ENCODE measurements at regions not wholly inside any gene's neighbourhood (a gene's known extent, or its start where the extent isn't known, plus 50 kb on each side); places are given as distances from the start of the nearest gene placed in this dataset.
"Not testable (repeated sequence)": the region's sequence is repeated elsewhere in the genome, so short reads cannot be mapped to it uniquely, and the experiment has no call there.

DNA sequence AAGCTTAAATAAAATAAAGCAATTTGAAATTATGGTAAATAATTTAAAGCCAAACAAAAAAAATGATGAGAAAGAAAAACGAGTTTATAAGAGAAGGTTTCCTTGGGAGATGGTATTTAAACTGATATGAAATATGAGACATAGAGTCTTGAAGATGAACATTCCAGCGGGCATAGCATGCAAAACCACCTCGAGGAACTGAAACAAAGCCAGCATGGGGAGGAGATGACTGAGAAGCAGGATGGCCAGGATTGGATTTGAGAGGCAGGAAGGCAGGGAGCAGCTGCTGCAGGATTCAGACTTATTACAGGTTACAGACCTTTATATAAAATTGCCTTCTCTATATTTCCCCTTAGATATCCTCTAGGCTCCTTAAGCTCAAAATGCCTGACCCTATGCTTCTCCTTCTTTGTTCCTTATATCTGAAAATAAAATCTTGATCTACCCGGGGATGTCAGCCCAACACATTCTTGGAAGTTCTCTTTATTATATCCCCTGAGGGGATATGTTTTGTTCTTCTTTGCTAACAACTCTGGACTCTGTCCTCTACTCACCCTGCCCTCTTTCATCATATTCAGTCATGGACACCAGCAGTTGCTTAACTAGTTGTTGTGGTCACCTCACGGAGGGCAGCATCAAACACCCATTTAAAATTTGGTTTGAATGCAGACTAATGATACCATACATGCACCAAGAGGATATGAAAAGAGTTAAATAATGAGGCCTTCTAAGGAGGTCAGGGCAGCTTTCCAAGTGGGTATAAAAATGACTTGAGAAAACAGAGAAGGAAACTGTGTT, 719.1 kb upstream of the B3GALT2 start:
- H3K4me1 Mint-ChIP-seq, result no peaks in the 10 kb centered on the region
- no peaks in the 10 kb centered on the region for H3K27me3 Mint-ChIP-seq
- peaks cover 0 to 8% of the 10 kb centered on the region in 2 donors for H3K9me3 Mint-ChIP-seq
- DNase-seq (no peak), ATAC-seq (no peak)
- H3K27ac Mint-ChIP-seq, result no peak overlapping the region
- H3K4me3 Mint-ChIP-seq, result no peak overlapping the region

DNA sequence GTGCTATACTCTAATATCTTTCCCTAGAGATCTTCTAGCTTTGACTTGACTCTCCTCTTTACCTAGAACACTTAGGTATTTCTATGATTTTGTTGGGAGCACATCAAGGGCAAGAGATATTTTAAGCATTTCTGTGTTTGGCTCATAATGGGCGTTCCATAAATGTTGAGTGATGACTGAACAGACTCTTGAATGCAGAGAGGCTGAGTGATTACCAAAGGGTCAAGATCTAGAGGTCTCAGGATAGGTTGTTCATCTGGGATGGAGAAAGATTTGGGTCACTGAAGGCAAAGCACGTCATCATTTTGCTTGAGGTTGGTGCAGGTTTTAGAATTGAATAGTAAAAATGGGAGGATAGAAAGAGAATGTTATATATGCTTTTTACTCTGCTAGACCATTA, 705.4 kb upstream of the B3GALT2 start:
- Mint-ChIP-seq H3K27ac (no peak overlapping the region), H3K4me3 (no peak overlapping the region), H3K27me3 (no peaks in the 10 kb centered on the region), H3K4me1 (no peaks in the 10 kb centered on the region), H3K9me3 (peaks cover 0 to 8% of the 10 kb centered on the region in 2 donors)
- ATAC-seq, result no peak
- no peak for DNase-seq

DNA sequence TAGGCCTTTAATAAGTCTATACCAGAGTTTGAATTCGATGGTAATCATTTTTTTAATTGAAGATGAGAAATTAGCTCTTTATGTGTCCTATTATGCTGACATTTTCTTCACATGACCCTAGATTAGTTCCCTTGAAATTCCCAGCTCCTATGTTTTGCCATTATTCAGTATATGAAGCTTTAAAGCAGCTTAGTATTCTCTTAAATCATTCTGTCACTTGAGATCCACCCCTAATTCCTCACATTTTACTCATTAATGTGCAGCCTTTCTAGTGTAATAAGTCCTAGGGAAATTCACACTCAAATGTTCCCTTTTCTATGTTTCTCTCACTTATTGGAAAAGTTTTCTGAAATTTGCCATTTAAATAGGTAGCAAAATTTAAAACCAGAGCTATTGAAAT, 704.5 kb upstream of the B3GALT2 start:
- ATAC-seq, result no peak
- Mint-ChIP-seq H3K4me1 (no peaks in the 10 kb centered on the region), H3K9me3 (peaks cover 0 to 8% of the 10 kb centered on the region in 2 donors), H3K27me3 (no peaks in the 10 kb centered on the region), H3K4me3 (no peak overlapping the region), H3K27ac (no peak overlapping the region)
- DNase-seq, result no peak

DNA sequence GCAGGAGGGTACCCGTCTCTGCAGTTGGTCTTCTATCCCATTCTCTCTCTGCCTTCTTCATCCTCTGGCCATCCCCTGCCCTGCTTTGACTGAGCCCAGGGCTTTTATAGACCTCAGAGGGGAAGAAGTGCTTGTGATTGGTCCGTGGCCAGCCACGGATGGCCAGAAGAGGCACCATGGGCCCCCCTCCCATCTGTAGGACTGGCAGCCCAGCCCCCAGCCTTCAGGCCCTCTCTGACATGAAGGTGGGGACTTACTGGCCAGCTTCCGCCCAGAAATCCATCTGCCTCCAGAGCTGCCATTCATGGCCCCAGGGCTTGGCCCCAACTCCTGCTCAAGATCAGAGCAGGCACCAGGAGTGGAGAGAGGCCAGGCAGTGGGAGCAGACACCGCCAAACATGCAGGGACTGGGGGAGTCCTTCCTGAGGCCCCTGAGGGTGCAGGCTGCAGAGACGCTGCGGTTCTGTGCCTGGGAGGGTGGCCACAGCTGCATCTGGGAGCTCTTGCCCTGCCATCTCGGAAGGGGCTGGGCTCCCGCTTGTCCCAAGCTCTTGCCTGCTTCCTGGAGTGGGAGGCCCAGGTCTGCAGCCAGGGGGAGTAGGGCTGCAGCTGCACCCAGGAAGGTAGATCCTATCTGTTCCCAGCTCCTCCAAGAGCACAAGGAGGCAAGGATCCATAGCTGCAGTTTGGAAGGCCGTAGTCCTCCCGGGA, 698.6 kb upstream of the B3GALT2 start:
- no peaks in the 10 kb centered on the region for H3K4me1 Mint-ChIP-seq
- DNase-seq (no peak), ATAC-seq (no peak)
- H3K27me3 Mint-ChIP-seq, result no peaks in the 10 kb centered on the region
- H3K9me3 Mint-ChIP-seq, result peaks cover 0 to 8% of the 10 kb centered on the region in 2 donors
- H3K27ac Mint-ChIP-seq, result no peak overlapping the region
- H3K4me3 Mint-ChIP-seq, result no peak overlapping the region

DNA sequence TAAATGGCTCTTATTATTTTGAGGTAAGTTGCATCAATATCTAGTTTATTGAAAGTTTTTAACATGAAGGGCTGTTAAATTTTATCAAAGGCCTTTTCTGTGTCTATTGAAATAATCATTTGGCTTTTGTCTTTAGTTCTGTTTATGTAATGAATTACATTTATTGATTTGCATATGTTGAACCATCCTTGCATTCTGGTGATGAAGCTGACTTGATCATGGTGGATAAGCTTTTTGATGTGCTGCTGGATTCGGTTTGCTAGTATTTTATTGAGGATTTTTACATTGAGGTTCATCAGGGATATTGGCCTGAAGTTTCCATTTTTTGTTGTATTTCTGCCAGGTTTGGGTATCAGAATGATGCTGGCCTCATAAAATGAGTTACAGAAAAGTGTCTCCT, 691.5 kb upstream of the B3GALT2 start:
- peaks cover 34 to 37% of the 10 kb centered on the region in 2 donors for H3K9me3 Mint-ChIP-seq
- H3K4me1 Mint-ChIP-seq, ATAC-seq, H3K4me3 Mint-ChIP-seq, H3K27ac Mint-ChIP-seq, H3K27me3 Mint-ChIP-seq, DNase-seq: not testable (repeated sequence)

DNA sequence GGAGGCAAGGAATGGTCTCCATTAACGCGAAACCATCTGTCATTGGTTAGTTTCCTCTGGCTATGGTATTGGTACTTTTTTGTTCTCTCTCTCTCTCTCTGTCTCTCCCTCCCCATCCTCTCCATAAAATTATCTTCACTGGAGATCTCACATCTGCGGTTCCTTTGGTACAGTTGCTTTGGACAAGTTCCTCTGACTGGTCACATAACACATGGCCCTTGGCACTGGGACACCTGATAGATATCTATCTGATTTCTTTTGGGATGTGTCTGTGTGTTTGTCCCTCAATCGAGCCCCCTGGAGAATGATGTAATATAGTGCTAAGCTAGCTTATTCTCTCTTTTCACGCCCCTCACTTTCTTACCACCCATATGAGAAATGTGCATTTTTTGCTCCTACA, 682.0 kb upstream of the B3GALT2 start:
- Mint-ChIP-seq H3K27ac (no peak overlapping the region), H3K27me3 (no peaks in the 10 kb centered on the region), H3K4me1 (no peaks in the 10 kb centered on the region), H3K9me3 (peaks cover 12 to 15% of the 10 kb centered on the region in 2 donors), H3K4me3 (no peak overlapping the region)
- ATAC-seq (no peak), DNase-seq (no peak)

DNA sequence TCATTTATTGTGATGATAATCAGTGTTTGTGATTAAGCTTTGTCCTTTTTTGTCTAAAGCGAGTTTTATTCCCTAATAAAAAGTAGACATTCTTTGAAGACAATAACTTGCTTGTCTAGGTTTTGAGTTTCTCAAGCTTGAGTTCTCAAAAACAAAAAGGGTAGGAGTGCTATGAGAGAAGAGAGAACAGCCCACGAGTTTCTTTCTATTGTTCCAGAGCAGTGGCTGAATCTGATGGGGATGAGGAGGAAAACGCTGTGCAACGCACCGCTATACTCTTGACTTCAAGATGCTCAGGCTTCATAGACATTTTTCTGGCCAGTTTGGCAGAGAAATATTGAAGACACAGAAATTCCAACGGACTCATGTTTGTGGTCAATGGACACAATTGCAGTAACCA, 669.8 kb upstream of the B3GALT2 start:
- DNase-seq (no peak), ATAC-seq (no peak)
- Mint-ChIP-seq H3K4me3 (no peak overlapping the region), H3K4me1 (no peaks in the 10 kb centered on the region), H3K27me3 (no peaks in the 10 kb centered on the region), H3K9me3 (peaks cover 8 to 16% of the 10 kb centered on the region in 2 donors), H3K27ac (no peak overlapping the region)

DNA sequence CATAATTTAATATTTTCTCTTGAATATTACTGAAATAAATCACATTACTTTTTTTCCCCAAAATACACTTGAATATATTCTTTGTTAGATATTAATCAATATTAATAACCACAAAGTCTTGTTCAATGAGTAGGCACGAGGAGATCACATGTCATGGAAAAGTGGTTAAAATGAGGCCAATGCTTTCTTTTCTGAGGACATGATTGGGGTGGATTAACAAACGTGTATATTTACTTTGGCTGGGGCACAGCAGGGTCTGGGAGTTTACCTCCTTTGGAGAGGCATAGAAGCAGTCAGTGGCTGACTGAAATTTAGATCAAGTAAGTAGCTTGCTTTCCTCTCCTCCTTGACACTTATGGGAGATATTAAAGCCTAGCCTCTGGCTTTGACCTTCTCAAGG, 664.3 kb upstream of the B3GALT2 start:
- peaks cover 8 to 16% of the 10 kb centered on the region in 2 donors for H3K9me3 Mint-ChIP-seq
- no peak overlapping the region for H3K27ac Mint-ChIP-seq
- no peaks in the 10 kb centered on the region for H3K27me3 Mint-ChIP-seq
- no peaks in the 10 kb centered on the region for H3K4me1 Mint-ChIP-seq
- no peak overlapping the region for H3K4me3 Mint-ChIP-seq
- ATAC-seq (no peak), DNase-seq (no peak)

DNA sequence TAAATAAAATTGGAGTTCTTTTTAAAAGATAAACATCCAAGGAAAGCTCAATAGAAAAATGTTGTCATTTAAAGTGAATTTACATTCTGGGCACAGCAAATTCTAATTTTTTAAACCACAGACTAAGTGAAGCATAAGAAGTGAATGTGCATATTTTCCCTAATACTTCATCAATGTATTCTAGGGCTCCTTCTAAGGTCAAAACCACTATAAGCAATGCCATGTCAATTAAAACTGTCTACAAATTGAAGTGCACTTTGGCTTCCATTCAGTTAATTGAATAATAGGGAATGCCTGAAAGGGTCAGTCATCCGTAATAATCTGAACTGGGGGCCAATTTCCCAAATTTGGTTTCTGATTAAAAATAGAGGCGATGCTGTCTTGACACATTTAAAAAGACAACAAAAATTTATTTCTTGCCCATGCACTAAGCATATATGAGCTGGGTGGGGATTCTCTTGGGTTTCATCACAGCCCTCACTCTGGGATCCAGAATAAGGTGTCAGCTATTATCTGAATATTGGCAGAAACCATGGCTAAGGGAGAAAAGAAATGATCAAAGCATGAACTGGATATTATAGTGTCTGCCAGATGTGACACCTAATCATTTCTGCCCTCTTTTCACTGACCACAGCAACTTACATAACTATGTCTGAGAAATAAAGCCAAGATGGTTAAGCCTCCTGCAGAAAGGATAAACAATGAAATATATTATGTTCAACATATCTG, 660.6 kb upstream of the B3GALT2 start:
- H3K4me1 Mint-ChIP-seq, result no peaks in the 10 kb centered on the region
- DNase-seq, result no peak
- ATAC-seq, result no peak
- no peak overlapping the region for H3K4me3 Mint-ChIP-seq
- no peaks in the 10 kb centered on the region for H3K27me3 Mint-ChIP-seq
- peaks cover 0 to 7% of the 10 kb centered on the region in 2 donors for H3K9me3 Mint-ChIP-seq
- no peak overlapping the region for H3K27ac Mint-ChIP-seq

DNA sequence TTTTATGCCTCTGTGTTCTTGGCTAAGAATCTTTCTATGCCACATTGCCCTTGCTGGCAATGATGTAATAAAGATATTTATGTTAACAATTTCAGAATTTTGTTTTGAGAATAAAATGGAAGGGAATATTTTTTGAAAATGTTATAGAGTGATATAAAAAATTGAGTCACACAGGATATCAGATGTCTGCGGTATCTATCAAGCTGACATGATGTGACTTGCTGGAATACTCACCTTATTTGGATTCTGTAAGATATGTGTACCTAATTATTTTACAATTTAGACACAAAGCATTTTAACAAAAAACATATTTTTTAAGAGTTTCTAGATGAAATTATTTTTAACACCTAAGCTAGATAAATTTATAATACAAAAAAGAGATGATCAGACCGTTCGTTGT, 660.0 kb upstream of the B3GALT2 start:
- ATAC-seq (no peak), DNase-seq (no peak)
- Mint-ChIP-seq H3K27me3 (no peaks in the 10 kb centered on the region), H3K9me3 (peaks cover 0 to 7% of the 10 kb centered on the region in 2 donors), H3K4me1 (no peaks in the 10 kb centered on the region), H3K27ac (no peak overlapping the region), H3K4me3 (no peak overlapping the region)

DNA sequence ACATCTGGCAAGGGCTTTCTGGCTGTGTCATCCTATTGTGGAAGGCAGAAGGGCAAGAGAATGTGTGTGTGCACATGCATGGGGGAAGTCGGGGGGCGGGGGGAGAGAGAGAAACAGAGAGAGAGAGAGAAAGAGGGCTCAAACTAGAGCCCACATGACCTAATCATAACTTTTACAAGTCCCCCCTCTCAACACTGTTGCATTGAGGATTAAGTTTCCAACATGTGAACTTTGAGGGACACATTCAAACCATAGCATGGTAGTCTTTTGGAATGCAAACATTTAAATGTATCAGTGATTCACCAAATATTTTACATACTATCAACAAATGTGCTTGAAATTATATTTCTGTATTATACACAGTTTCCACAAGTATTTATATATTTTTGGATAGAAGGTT, 655.4 kb upstream of the B3GALT2 start:
- ATAC-seq, result no peak
- Mint-ChIP-seq H3K9me3 (peaks cover 0 to 7% of the 10 kb centered on the region in 2 donors), H3K4me3 (no peak overlapping the region), H3K4me1 (no peaks in the 10 kb centered on the region), H3K27me3 (no peaks in the 10 kb centered on the region), H3K27ac (no peak overlapping the region)
- DNase-seq, result no peak

DNA sequence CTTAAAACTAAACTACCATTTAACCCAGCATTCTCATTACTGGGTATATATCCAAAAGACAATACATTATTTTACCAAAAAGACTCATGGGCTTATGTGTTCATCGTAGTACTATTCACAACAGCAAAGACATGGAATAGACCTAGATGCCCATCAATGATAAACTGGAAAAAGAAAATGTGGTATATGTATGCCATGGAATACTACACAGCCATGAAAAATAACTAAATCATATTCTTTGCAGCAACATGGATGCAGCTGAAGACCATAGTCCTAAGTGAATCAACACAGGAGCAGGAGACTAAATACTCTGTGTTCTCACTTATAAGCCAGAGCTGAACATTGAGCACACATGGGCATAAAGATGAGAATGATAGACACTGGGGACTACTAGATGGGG, 645.1 kb upstream of the B3GALT2 start:
- DNase-seq (no peak), ATAC-seq (no peak)
- Mint-ChIP-seq H3K4me3 (no peak overlapping the region), H3K9me3 (peaks cover 21 to 26% of the 10 kb centered on the region in 2 donors), H3K4me1 (no peaks in the 10 kb centered on the region), H3K27ac (no peak overlapping the region), H3K27me3 (no peaks in the 10 kb centered on the region)

DNA sequence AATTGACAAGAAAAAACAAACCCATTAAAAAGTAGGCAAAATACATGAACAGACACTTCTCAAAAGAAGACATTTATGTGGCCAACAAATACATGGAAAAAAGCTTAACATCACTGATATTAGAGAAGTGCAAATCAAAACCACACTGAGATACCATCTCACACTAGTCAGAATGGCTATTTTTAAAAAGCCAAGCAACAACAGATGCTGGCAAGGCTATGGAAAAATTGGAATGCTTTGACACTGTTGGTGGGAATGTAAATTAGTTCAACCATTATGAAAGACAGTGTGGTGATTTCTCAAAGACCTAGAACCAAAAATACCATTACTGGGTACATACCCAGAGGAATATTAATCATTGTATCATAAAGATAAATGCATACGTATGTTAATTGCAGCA, 641.1 kb upstream of the B3GALT2 start:
- DNase-seq, result no peak
- peak overlapping the region in 1 of 2 donors; percentile 48 for H3K27ac Mint-ChIP-seq

DNA sequence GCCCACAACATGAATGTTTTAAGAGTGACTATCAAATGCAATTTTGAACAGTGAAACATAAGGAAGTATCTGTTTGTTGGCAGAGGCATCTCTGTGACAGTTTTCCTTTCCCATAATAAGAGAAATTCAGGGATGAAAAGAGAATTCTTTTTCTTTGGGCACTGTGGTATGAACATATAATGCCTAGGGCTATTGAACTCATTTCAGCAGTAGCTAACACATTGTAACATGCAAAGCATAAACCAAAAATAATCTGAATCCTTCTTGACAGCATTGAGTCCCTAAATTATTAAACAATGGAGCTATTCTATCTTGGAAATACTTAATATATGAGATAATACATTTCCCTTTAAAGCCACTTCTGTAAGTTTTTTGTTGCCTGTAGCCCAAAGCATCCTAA, 633.0 kb upstream of the B3GALT2 start:
- H3K9me3 Mint-ChIP-seq, result peaks cover 11 to 12% of the 10 kb centered on the region in 2 donors
- no peak for ATAC-seq
- H3K27me3 Mint-ChIP-seq, result no peaks in the 10 kb centered on the region
- H3K27ac Mint-ChIP-seq, result no peak overlapping the region
- H3K4me3 Mint-ChIP-seq, result no peak overlapping the region
- DNase-seq, result no peak
- H3K4me1 Mint-ChIP-seq, result no peaks in the 10 kb centered on the region

More for the DNA sequence above, 641.1 kb upstream of the B3GALT2 start:
- Mint-ChIP-seq H3K27me3 (no peaks in the 10 kb centered on the region), H3K4me3 (no peak overlapping the region), H3K4me1 (no peaks in the 10 kb centered on the region), H3K9me3 (peaks cover 12 to 18% of the 10 kb centered on the region in 2 donors)
- no peak for ATAC-seq

DNA sequence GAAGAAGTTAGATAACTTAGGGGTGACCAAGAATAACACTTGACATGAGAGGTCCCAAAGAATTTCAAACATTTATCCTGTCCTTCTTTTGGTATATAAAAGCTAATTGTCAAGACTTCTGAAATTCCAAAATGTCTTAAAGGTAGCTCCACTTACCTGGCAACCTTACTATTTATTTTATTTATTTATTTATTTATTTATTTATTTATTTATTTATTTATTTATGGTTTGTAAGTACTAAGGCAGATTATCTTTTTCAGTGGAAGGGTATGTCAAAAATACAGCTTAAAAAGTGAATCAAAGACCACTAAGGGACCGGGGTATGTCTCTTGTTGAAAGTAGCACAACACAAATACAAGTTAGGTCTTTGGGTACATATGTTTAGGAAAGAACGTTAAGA, 620.8 kb upstream of the B3GALT2 start:
- H3K9me3 Mint-ChIP-seq, result peaks cover 0 to 9% of the 10 kb centered on the region in 2 donors

More for the DNA sequence above, 620.8 kb upstream of the B3GALT2 start:
- Mint-ChIP-seq H3K27ac (no peak overlapping the region), H3K4me3 (no peak overlapping the region), H3K27me3 (no peaks in the 10 kb centered on the region), H3K4me1 (peaks cover 10% of the 10 kb centered on the region)
- ATAC-seq (no peak), DNase-seq (no peak)
